ENCODE measurements at regions not wholly inside any gene's neighbourhood (a gene's known extent, or its start where the extent isn't known, plus 50 kb on each side); places are given as distances from the start of the nearest gene placed in this dataset.

GRCh38 chr5:166493040-166493439 lies 1798.4 kb upstream of the WWC1 start:
- TF ChIP-seq CTCF (conservative IDR thresholded peaks at IDR 0.05; ENCODE audit: low read length) (no peak), EZH2phosphoT487 (IDR thresholded peaks at IDR 0.05; ENCODE audit: borderline replicate concordance, low read depth, low read length) (no peak)
